NCI-H2171 (cell line): ENCODE measurements at regions not wholly inside any gene's neighbourhood (a gene's known extent, or its start where the extent isn't known, plus 50 kb on each side); places are given as distances from the start of the nearest gene placed in this dataset.
"Not testable (repeated sequence)": the region's sequence is repeated elsewhere in the genome, so short reads cannot be mapped to it uniquely, and the experiment has no call there.

Experiments used
- DNase-seq: peaks from one replicate; lab custom pipeline; 2025; lab: John Stamatoyannopoulos, UW

DNA sequence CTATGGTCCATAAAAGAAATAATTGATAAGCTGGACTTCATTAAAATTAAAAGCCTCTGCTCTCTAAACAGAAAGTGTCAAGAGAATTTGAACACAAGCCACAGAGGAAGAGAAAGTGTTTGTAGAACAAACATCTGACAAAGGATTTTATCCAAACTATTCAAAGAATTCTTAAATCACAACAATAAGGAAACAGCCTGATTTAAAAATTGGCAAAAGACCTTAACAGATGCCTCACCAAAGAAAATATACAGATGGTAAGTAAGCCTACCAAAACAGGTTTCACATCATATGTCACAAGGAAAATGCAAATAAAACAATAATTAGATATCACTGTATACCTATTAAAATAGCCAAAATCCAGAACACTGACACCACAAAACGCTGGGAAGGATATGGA is 612.0 kb downstream of the TTLL7 start:
- DNase-seq: not testable (repeated sequence)

DNA sequence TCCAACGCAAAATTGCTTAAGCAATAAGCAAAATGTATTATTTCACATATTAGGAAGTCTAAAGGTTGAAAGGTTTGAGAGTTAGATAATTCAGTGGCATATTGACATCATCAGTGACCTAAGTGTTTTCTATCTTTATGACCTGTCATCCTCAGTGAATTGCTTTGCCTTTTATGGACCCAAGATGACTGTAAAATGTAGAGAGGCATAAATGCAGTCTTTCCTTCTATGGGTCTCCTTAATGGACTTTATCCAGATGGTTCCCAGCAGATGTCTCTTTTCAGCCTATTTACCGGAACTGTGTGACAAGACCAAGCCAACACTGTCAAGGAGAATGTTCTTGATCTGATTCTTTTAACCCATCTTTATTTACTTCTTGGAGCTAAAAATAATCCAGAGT is 615.8 kb downstream of the TTLL7 start:
- DNase-seq: not testable (repeated sequence)

DNA sequence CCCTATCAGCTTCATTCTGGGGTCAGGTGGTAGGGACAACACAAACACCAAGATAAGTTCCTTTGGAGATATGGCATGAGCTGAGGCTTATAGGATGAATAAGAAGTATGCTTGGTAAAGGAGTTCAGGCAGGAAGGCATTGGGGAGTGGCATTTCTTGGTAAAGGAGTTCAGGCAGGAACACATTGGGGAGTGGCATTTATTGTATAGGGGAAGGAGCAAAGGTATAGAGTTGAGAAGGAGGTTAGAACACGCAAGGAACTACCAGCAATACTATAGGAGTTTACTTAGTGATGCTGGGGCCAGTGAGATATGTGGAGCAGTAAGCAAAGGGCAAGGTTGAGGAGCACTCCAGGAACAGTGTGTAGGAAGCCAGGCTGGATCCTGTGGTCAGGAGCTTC is 625.9 kb downstream of the TTLL7 start:
- DNase-seq: not testable (repeated sequence)

GRCh38 chr1:83369853-83370252 is 629.1 kb downstream of the TTLL7 start:
- DNase-seq: not testable (repeated sequence)

DNA sequence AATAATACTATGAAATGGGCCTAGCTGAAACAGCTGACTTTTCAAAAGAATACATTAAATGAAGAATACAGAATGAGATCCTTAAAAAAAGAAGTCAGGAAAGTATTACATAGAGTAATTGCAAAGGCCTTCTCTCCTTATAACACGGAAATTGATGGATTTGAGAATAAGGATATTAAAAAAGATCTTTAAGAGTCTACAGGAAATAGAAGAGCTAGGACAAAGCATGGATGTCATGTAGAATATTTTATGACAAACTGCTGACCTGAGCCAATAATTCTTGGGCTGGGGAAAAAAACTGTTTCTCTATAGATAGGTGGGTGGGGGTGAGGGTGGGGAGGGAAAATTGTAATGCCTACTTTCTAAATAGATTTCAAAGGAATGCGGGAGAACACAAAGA is 633.6 kb downstream of the TTLL7 start:
- DNase-seq: not testable (repeated sequence)

DNA sequence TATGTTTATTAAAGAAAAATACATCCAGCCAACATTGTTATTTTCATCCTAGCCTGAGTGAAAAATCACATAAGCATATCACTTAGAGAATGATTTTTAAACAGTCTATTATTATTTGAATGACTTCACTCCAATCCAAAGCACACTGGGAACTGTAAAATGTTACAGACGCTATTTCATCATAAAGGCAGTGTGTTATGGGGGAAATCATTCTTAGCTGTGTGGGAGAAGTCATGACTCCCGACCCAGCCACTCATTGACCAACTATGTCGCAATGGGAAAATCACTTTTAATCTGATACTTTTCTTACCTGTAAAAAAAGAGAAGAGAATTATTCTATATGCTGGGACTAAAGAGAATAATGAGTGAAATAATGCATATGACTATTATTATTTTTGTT is 653.6 kb downstream of the TTLL7 start:
- not testable (repeated sequence) for DNase-seq

DNA sequence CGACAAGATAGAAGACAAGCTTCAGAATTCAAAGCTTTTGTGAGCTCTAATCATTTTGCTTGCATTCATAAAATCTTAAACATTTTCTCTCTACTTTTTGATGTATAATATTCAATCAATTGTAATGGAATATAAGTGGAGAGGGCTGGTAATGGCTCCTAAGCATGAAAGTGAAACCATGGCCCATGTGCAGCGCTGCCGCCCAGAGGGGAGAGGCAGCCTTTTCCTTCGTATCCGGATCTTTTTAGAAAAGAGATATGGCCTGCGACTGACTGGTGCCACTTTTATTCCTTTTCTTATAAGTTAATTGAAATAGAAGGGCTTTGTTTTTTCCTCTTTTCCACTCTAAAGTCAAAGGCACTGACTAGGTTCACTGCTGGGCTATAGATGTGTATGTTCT is 655.2 kb downstream of the TTLL7 start:
- DNase-seq: not testable (repeated sequence)

DNA sequence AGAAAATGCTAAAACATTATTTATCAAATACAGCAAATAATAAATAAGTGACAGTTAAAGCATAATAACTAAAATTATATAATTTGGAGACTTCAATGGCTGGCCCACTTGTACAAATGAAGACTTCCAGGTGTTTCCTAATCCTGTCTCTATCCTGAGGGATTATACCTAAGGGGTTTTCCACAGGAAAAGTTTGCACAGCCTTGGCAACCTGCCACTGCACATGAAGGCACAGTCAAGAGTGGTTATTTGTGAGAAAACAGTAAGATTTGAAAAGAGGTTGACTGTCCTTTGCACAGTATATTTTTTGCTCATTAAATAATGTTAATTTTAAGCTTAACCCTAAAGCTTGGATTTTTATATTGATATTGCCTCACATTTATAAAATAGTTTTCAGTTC is 655.9 kb downstream of the TTLL7 start:
- not testable (repeated sequence) for DNase-seq

- DNase-seq: not testable (repeated sequence)
Measured at GRCh38 chr1:83332308-83332707, 666.6 kb downstream of the TTLL7 start.

DNA sequence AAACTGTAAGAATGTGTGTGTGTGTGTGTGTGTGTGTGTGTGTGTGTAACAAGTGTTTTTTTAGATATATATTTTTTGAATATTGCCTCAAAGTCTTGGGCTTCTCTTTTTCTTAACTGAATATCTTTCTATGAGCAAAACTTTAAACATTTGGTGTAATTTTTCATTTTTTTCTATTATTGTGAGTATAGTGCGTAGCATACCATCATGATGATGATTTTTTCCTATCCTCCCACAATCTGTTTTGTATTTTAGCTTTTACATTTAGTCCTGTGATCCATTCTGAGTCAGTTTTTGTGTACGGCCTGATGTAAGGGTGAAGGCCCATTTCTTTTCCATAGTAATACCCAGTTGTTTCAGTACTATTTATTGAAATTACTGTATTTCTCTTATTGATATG is 680.6 kb downstream of the TTLL7 start:
- DNase-seq: no peak

- not testable (repeated sequence) for DNase-seq
Measured at GRCh38 chr1:83315446-83315845, 683.5 kb downstream of the TTLL7 start.

- not testable (repeated sequence) for DNase-seq
Measured at GRCh38 chr1:83310161-83310560, 688.8 kb downstream of the TTLL7 start.

- DNase-seq: not testable (repeated sequence)
Measured at GRCh38 chr1:83309035-83309434, 689.9 kb downstream of the TTLL7 start.

DNA sequence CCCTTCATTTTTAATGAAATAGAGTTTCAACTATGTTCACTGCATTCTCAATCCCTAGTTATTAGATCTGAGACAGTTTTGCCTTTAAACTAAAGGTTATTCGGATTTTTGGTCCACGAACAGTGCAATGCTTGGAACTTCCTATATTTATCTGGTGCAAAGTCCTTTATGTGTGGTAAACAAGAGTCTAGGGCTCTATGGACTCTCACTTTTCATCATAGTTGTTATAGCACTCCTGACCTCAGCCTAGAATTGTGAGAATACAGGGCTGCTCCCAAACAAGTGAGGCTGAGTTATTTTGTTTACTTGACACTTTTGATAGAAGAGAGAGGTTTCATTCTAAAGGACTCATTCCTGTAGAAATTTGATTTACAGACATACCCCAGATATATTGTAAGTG is 692.1 kb downstream of the TTLL7 start:
- DNase-seq: not testable (repeated sequence)

- DNase-seq: not testable (repeated sequence)
Measured at GRCh38 chr1:83295594-83295993, 703.3 kb downstream of the TTLL7 start.

GRCh38 chr1:83287391-83287790 is 711.5 kb downstream of the TTLL7 start:
- not testable (repeated sequence) for DNase-seq

- DNase-seq: not testable (repeated sequence)
Measured at GRCh38 chr1:83274656-83275055, 724.3 kb downstream of the TTLL7 start.

GRCh38 chr1:83272484-83272883 is 726.4 kb downstream of the TTLL7 start:
- DNase-seq: not testable (repeated sequence)

DNA sequence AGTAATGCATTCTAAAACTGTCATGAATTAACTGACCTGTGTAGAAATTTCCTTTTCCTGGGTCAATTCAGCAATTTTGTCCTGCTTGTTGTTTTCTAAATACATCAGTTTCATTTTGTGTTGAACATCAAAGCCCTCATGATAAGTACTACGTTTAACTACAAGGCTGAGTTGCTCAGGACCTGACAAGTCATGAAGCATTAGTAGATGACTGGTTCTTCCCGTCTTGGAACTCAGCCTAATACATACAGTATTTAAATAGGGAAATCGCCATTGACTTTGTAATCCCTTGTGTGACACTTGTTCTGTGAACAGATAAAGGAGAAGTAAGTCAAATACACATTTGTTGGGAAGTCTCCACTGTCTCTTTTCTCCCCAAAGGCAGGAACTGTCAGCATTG is 727.1 kb downstream of the TTLL7 start:
- not testable (repeated sequence) for DNase-seq

DNA sequence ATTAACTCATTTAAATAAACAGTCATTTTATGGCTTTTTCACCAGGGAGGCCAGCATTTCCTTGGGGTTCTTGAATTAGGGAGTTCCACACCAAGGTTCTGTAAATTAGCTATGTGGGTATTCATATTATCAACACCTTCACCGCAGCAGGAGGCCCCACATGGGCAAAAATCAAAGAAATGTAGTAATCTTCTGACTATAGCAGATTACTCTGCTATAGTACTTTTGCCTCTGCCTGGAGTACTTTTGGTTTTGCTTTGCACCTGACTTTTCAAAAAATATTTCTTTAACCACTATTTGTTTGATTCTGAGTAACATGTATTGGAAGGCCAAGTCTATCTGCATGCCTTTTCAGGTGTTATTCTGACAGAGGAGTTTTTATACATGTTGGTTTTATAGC is 728.1 kb downstream of the TTLL7 start:
- DNase-seq: not testable (repeated sequence)

- not testable (repeated sequence) for DNase-seq
Measured at GRCh38 chr1:83263808-83264207, 735.1 kb downstream of the TTLL7 start.

DNA sequence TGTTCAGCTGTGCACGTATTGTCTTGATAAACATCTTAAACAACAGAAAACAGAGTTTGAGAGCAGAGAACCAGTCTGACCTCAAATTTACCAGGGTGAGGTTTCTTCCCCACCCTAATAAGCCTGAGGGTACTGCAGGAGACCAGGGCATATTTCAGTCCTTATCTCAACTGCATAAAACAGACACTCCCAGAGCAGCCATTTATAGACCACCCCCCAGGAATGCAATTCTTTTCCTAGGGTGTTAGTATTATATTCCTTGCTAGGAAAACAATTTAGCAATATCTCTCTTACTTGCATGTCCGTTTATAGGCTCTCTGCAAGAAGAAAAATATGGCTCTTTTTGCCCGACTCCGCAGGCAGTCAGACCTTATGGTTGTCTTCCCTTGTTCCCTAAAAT is 747.2 kb downstream of the TTLL7 start:
- not testable (repeated sequence) for DNase-seq

DNA sequence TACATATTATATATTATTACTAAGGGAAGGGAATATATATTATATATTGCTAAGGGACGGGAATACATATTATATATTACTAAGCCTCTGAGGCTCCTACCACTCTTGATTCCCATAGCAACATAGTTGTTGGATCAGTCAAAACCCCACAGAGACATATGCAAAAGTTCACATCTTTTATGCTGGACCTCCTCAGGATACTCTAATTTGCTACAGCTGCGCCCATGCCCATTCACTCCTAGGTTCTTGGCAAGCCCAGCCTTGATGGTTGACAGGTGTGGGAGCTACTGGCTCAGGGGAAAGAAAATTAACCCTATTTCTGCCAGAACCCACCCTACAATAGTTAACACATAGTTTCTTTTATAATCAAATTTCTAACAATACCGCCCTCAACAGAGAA is 752.2 kb downstream of the TTLL7 start:
- not testable (repeated sequence) for DNase-seq

GRCh38 chr1:83244832-83245231 is 754.1 kb downstream of the TTLL7 start:
- DNase-seq: not testable (repeated sequence)

DNA sequence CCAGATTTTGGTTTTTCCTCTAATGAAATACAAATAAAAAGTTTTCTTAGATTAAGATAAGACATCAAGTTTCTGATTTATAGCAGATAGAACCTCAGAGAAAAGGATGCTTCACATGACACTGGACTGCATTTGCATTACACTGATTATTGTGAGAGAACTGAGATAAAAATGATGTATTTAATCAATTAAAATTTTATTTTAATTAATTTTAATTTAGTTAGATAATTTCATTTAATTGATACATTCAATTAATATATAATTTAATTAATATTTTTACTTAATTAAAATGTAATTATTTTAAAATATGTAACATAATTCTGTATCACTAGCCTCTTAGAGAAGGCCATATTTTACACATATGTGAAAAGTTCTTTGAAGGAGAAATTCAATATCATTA is 759.4 kb downstream of the TTLL7 start:
- DNase-seq: not testable (repeated sequence)
